GM18502 (cell line): ENCODE measurements at regions not wholly inside any gene's neighbourhood (a gene's known extent, or its start where the extent isn't known, plus 50 kb on each side); places are given as distances from the start of the nearest gene placed in this dataset.

Source experiments
- ATAC-seq: cut with Tn5 transposase; IDR thresholded peaks from one replicate; pipeline ENCODE4 v1.9.1; 2021; ENCODE audit warnings: mild to moderate bottlenecking; ENCODE audit not compliant: unreplicated experiment, poor library complexity

- ATAC-seq, result no peak
Measured at GRCh38 chr14:46322076-46322475, 329.5 kb downstream of the RPL10L start.

DNA sequence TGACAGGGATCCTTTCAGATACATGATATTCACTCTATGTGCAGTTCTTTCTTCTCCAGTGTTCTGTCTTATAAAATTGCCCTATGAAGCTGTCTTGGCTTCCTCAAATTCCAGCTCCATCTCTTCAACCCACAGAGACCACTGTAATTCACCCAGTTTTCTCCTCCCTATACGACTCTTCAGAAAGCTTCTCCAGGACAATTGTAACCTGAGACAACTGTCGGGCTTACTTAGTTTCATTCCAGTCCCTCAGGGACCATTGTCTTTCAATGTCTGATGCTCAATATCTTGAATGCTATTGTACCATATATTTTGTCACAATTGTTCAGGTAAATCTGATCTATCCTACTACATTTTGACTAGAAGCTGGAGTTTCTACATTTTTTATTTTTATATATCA is 345.3 kb downstream of the RPL10L start:
- no peak for ATAC-seq

- ATAC-seq, result no peak
Measured at GRCh38 chr14:46300765-46301164, 350.8 kb downstream of the RPL10L start.

DNA sequence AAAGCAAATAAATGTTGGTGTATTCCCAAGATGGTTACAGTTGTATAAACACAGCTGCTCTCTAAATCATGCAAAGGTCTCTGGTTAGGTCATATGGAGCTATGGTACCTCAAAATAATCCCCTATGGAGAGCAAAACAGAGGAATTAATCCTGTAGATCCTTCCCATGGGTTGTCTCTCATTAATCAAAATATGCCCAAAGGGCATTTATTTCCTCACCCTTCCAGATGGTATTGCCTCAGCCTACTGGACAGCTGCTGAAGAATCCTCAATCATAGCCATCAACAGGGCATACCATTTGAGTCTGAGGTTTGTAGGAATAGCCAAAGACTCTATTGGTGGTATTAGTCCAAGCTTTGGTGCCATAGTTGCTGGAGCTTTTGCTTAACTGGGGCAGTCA is 360.9 kb downstream of the RPL10L start:
- no peak for ATAC-seq

- ATAC-seq, result no peak
Measured at GRCh38 chr14:46279776-46280175, 371.8 kb downstream of the RPL10L start.

- ATAC-seq, result no peak
Measured at GRCh38 chr14:46279327-46279726, 372.3 kb downstream of the RPL10L start.

- ATAC-seq, result no peak
Measured at GRCh38 chr14:46259536-46259935, 392.0 kb downstream of the RPL10L start.

- no peak for ATAC-seq
Measured at GRCh38 chr14:46256381-46256780, 395.2 kb downstream of the RPL10L start.

GRCh38 chr14:46250113-46250703 is 401.4 kb downstream of the RPL10L start:
- ATAC-seq, result no peak

- no peak for ATAC-seq
Measured at GRCh38 chr14:46248001-46248630, 403.5 kb downstream of the RPL10L start.

GRCh38 chr14:46245276-46245675 is 406.3 kb downstream of the RPL10L start:
- ATAC-seq, result no peak

DNA sequence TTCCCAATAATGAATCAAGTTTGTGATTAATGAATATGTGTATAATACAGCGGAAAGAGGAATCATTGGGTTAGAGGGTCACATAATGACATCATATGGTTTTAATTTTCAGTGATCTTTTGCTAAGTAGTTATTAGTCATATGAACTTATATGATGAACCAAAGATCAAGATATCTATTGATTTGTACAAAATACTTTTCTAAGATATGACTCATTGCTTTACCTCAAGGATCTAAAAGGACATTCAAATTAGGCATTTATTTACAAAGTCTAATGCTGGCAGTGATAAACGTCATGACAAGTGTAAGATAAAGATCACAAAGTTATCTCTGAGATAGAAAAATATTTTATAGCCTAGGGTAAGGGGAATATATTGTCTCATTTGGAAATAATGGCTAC is 417.8 kb downstream of the RPL10L start:
- no peak for ATAC-seq

DNA sequence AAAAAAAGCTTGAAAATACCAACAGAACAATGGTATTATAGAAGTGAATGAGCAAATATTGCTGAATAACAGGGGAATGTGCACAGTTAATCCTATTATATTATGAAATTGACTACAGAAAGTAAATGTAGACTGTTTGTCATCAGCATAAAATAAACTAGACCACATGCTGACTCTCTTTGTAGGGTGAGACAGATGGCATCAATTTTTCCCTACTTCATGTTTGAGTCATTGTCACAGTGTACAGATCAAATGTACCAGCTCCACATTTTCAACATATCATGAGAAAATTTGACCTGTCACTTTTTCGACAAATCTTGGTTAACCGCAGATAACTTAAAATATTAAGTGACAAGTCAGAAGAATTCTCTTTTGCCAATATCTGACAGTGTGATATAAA is 421.0 kb downstream of the RPL10L start:
- no peak for ATAC-seq

DNA sequence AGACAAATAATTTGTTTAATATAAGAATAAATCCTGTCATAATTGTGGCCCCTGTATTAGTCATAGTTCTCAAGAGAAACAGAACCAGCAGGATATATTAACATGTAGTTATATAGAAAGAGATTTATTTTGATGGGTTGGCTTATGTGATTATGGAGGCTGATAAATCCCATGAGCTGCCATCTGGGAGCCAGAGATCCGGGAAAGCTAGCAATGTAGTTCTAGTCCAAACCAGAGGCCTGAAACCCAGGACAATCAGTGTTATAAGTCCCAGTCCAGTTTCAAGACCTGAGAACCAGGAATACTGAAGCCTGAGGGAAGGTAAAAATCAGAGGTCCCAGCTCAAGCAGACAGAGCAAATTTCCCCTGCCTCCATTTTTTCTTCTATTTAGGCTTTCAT is 435.8 kb downstream of the RPL10L start:
- ATAC-seq, result no peak

DNA sequence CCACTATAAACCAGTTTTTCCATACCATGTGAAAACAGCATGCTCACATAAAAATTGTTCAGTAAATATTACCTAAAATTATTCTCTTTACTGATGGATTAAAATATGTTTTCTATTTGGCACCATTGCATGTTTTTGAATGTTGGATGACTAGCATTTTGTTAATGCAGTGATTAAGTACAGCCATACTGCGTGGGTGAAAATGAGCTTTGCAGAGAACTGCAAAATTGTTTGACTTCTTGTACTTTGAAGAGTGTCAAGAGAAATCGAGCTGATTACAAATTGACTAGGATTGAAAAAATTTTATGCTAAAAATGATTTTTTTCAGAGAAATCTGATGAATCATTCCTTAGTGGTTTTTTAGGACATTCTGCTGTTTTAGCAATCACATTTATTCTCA is 452.9 kb downstream of the RPL10L start:
- ATAC-seq, result no peak

GRCh38 chr14:46197856-46198255 is 453.7 kb downstream of the RPL10L start:
- ATAC-seq, result no peak
